HCT116 (cell line): ENCODE measurements at regions not wholly inside any gene's neighbourhood (a gene's known extent, or its start where the extent isn't known, plus 50 kb on each side); places are given as distances from the start of the nearest gene placed in this dataset.
A peak's percentile ranks its signal among the peaks of the same experiment; 100 is the strongest.

ENCODE experiments used
- ATAC-seq: fragments of 200-7000 bp; cut with Tn5 transposase; 2 replicates; pipeline ENCODE4 v1.9.1; 2020; ENCODE audit warnings: mild to moderate bottlenecking, moderate library complexity
- BruUV-seq: library from RNA; stranded (reverse); fragments of 400-500 nt; replicated peaks from 2 replicates; lab custom pipeline; 2021; lab: Mats Ljungman, UMichigan
- CTCF ChIA-PET: fragments of 300-600 bp; sonication (Branson Sonifier 250); formaldehyde crosslinking; loops from one replicate; lab custom pipeline; 2021; ENCODE audit warnings: antibody characterized with exemption; lab: Charles Lee
- POLR2A ChIA-PET: fragments of 300-600, 350-600 bp; sonication (Branson Sonifier 250); formaldehyde crosslinking; loops from one replicate; lab custom pipeline; 2021; ENCODE audit warnings: antibody characterized with exemption; lab: Charles Lee
- RAD21 ChIA-PET, 2 experiments: fragments of 300-600 bp; sonication (Branson Sonifier 250); formaldehyde crosslinking; loops; one replicate each; lab custom pipeline; 2023; ENCODE audit warnings: low total read pairs in 2 of 2; ENCODE audit not compliant: uncharacterized antibody in 2 of 2, unreplicated experiment in 2 of 2, low non-redundant PET in 1 of 2; lab: Charles Lee
- DNase-seq: peaks from one replicate; pipeline ENCODE4 v3.0.0-alpha.2; 2010; ENCODE audit warnings: low read depth, low spot score
- H2AFZ ChIP-seq: fragments of 200-600 bp; shearing (Covaris generic), sonication (generic); 2 replicates; pipeline ENCODE4 v1.6.1; 2017; ENCODE audit warnings: low read depth, mixed run types, mixed read lengths, antibody characterized with exemption, low read length; ENCODE audit not compliant: poor library complexity, severe bottlenecking
- H3K27ac ChIP-seq: 2 replicates; pipeline ENCODE4 v1.5.1; 2012; ENCODE audit warnings: low read depth, low read length
- H3K27me3 ChIP-seq: fragments of 200-600 bp; sonication (generic); 2 replicates; pipeline ENCODE4 v1.6.1; 2016; ENCODE audit warnings: mixed run types, low read length, mixed read lengths; ENCODE audit not compliant: insufficient read depth
- H3K36me3 ChIP-seq, 2 experiments: fragments of 200-500 bp in 1 of 2; fragments of 200-600 bp in 1 of 2; sonication (Bioruptor generic) in 1 of 2; sonication (generic) in 1 of 2; 2 replicates each; pipeline versions ENCODE4 v1.5.1 to v1.6.1; 2014 to 2016; ENCODE audit warnings: low read length in 2 of 2, inconsistent platforms in 1 of 2, mixed read lengths in 1 of 2, mixed run types in 1 of 2; ENCODE audit not compliant: insufficient read depth in 2 of 2, control insufficient read depth in 1 of 2
- H3K4me1 ChIP-seq, 2 experiments: fragments of 200-600 bp in 1 of 2; sonication (generic) in 1 of 2; 2 replicates each; pipeline versions ENCODE4 v1.5.1 to v1.6.1; 2012 to 2017; ENCODE audit warnings: low read length in 2 of 2, inconsistent platforms in 1 of 2, mild to moderate bottlenecking in 1 of 2, mixed read lengths in 1 of 2, mixed run types in 1 of 2, moderate library complexity in 1 of 2; ENCODE audit not compliant: insufficient read depth in 2 of 2, control insufficient read depth in 1 of 2
- H3K4me2 ChIP-seq: fragments of 200-600 bp; sonication (generic); 2 replicates; pipeline ENCODE4 v1.6.1; 2017; ENCODE audit warnings: mixed run types, low read length, mixed read lengths
- H3K4me3 ChIP-seq, 2 experiments: fragments of 200-600 bp in 1 of 2; sonication (generic) in 1 of 2; replicated peaks in 1 of 2; 2 replicates each; pipeline ENCODE4 v1.5.1; 2011 to 2016; ENCODE audit warnings: low read length in 2 of 2, control low read depth in 1 of 2, low read depth in 1 of 2, mild to moderate bottlenecking in 1 of 2, mixed read lengths in 1 of 2, mixed run types in 1 of 2
- H3K79me2 ChIP-seq: fragments of 200-600 bp; sonication (generic); 2 replicates; pipeline ENCODE4 v1.6.1; 2017; ENCODE audit warnings: mild to moderate bottlenecking, mixed run types, low read length, moderate library complexity, mixed read lengths; ENCODE audit not compliant: insufficient read depth
- H3K9ac ChIP-seq: fragments of 200-600 bp; sonication (generic); 2 replicates; pipeline ENCODE4 v1.6.1; 2016; ENCODE audit warnings: low read length, mixed read lengths
- H3K9me2 ChIP-seq: fragments of 200-600 bp; sonication (generic), shearing (Covaris generic); 2 replicates; pipeline ENCODE4 v1.6.1; 2017; ENCODE audit warnings: mixed run types, mild to moderate bottlenecking, moderate library complexity; ENCODE audit not compliant: insufficient read depth
- H3K9me3 ChIP-seq, 2 experiments: fragments of 200-500 bp in 1 of 2; fragments of 200-600 bp in 1 of 2; sonication (Bioruptor generic) in 1 of 2; sonication (generic) in 1 of 2; 2 replicates each; pipeline ENCODE4 v1.6.1; 2014 to 2017; ENCODE audit warnings: low read length in 2 of 2, mixed read lengths in 2 of 2, inconsistent platforms in 1 of 2, low read depth in 1 of 2, mild to moderate bottlenecking in 1 of 2, mixed run types in 1 of 2, moderate library complexity in 1 of 2; ENCODE audit not compliant: control insufficient read depth in 1 of 2, insufficient read depth in 1 of 2
- H4K20me1 ChIP-seq: fragments of 200-600 bp; sonication (generic), shearing (Covaris generic); 2 replicates; pipeline ENCODE4 v1.6.1; 2017; ENCODE audit warnings: mixed run types, mild to moderate bottlenecking, moderate library complexity; ENCODE audit not compliant: insufficient read depth
- CBX3 ChIP-seq: IDR thresholded peaks from 2 replicates; pipeline ENCODE4 v1.6.1; 2012; ENCODE audit warnings: low read depth
- CEBPB ChIP-seq: IDR thresholded peaks from 2 replicates; pipeline ENCODE4 v1.6.1; 2012; ENCODE audit warnings: low read depth
- ELF1 ChIP-seq: IDR thresholded peaks from 2 replicates; pipeline ENCODE4 v1.6.1; 2012; ENCODE audit warnings: low read depth, borderline replicate concordance
- EZH2 ChIP-seq: fragments of 200-600 bp; sonication (generic); IDR thresholded peaks from 2 replicates; pipeline ENCODE4 v1.6.1; 2017; ENCODE audit warnings: antibody characterized with exemption, mixed run types
- FOSL1 ChIP-seq: IDR thresholded peaks from 2 replicates; pipeline ENCODE4 v1.6.1; 2012; ENCODE audit warnings: low read depth
- JUND ChIP-seq: IDR thresholded peaks from 2 replicates; pipeline ENCODE4 v1.6.1; 2012
- POLR2A ChIP-seq: IDR thresholded peaks from 2 replicates; pipeline ENCODE4 v1.7.0; 2011; ENCODE audit warnings: borderline replicate concordance; ENCODE audit not compliant: insufficient read depth, insufficient read length; ENCODE audit errors: extremely low read depth
- POLR2AphosphoS5 ChIP-seq: IDR thresholded peaks from 2 replicates; pipeline ENCODE4 v1.6.1; 2011; ENCODE audit warnings: mild to moderate bottlenecking, low read depth, low read length, moderate library complexity
- RAD21 ChIP-seq: IDR thresholded peaks from 2 replicates; pipeline ENCODE4 v1.6.1; 2012; ENCODE audit warnings: low read depth, mild to moderate bottlenecking
- SIN3A ChIP-seq: IDR thresholded peaks from 2 replicates; pipeline ENCODE4 v1.6.1; 2012; ENCODE audit warnings: low read depth
- SP1 ChIP-seq: IDR thresholded peaks from 2 replicates; pipeline ENCODE4 v1.6.1; 2012; ENCODE audit warnings: low read depth
- SRF ChIP-seq: IDR thresholded peaks from 2 replicates; pipeline ENCODE4 v1.6.1; 2012; ENCODE audit warnings: low read depth
- intact Hi-C: fragments of 100-400 bp; cut with micrococcal nuclease; formaldehyde crosslinking; loops from 2 replicates; pipeline ENCODE4 v1.10.0; 2022
- TF ChIP-seq, protein P1 (sequence below): IDR thresholded peaks from 2 replicates; pipeline ENCODE4 v1.6.1; 2012
- TF ChIP-seq, protein P2 (sequence below): IDR thresholded peaks from 2 replicates; pipeline ENCODE4 v1.6.1; 2011; ENCODE audit warnings: mild to moderate bottlenecking, low read length, moderate library complexity; ENCODE audit not compliant: insufficient replicate concordance; ENCODE audit errors: extremely low read depth
- TF ChIP-seq, protein P3 (sequence below): IDR thresholded peaks from 2 replicates; pipeline ENCODE4 v1.6.1; 2012

DNA sequence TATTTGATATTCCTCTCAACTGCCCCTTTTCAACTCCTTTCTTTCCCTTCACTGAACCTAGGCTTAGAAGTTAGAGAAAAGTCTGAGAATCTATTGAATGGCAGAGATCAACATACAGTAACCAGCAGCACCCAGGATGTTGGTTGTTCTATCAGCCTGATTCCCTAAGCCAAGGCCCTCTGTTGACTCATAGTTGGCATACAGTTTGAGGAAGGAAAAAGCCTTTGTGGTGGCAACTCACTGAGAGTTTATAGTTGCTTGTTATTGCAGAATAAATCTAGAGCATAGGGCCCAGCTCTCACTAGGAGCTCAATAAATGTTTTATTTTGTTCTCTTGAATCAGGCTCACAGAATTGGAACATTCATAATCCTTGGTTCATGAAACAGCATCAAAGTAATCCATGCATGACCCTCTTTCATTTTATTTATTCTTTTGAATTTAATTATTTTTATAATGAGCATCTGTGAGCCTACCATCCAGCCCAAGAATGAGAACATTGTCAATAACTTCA, 119.1 kb upstream of the ADGRF1 start:
- Histone ChIP-seq H3K9me2 (no peaks in the 10 kb centered on the region), H3K4me3 (no peak overlapping the region), H3K79me2 (no peaks in the 10 kb centered on the region), H3K9me3 (no peaks in the 10 kb centered on the region), H3K4me2 (0 out of 2 replicates have a peak overlapping the region, but pooled peaks have one; percentile 7), H4K20me1 (no peaks in the 10 kb centered on the region), H3K27ac (no peak overlapping the region), H3K4me1 (peaks cover 0 to 12% of the 10 kb centered on the region in 2 experiments; a peak in 2 of 4 replicates), H3K9ac (no peak overlapping the region), H3K36me3 (no peaks in the 10 kb centered on the region), H3K27me3 (no peaks in the 10 kb centered on the region), H2AFZ (peak overlapping the region; percentile 9)
- BruUV-seq: no TSS peak
- CTCF ChIA-PET: no interaction called here
- DNase-seq (peak; percentile 29), ATAC-seq (peak; percentile 59)
- RAD21 ChIA-PET: no interaction called here
- intact Hi-C loops: no loop called here
- POLR2A ChIA-PET: no interaction called here
- TF ChIP-seq, protein P1, sequence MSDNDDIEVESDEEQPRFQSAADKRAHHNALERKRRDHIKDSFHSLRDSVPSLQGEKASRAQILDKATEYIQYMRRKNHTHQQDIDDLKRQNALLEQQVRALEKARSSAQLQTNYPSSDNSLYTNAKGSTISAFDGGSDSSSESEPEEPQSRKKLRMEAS: no peak
- TF ChIP-seq EZH2 (no peak), POLR2A (no peak), JUND (peak; percentile 33; the same call in 1 of the 2 replicates), CEBPB (peak; percentile 58), ELF1 (no peak), FOSL1 (no peak), SRF (no peak), RAD21 (0 out of 2 replicates have a peak, but pooled peaks have one; percentile 7), POLR2AphosphoS5 (no peak), SIN3A (no peak), CBX3 (peak; percentile 58; the same call in 1 of the 2 replicates), SP1 (no peak)
- TF ChIP-seq, protein P2, sequence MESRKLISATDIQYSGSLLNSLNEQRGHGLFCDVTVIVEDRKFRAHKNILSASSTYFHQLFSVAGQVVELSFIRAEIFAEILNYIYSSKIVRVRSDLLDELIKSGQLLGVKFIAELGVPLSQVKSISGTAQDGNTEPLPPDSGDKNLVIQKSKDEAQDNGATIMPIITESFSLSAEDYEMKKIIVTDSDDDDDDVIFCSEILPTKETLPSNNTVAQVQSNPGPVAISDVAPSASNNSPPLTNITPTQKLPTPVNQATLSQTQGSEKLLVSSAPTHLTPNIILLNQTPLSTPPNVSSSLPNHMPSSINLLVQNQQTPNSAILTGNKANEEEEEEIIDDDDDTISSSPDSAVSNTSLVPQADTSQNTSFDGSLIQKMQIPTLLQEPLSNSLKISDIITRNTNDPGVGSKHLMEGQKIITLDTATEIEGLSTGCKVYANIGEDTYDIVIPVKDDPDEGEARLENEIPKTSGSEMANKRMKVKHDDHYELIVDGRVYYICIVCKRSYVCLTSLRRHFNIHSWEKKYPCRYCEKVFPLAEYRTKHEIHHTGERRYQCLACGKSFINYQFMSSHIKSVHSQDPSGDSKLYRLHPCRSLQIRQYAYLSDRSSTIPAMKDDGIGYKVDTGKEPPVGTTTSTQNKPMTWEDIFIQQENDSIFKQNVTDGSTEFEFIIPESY: no peak
- TF ChIP-seq, protein P3, sequence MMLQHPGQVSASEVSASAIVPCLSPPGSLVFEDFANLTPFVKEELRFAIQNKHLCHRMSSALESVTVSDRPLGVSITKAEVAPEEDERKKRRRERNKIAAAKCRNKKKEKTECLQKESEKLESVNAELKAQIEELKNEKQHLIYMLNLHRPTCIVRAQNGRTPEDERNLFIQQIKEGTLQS: no peak
